ENCODE measurements at regions not wholly inside any gene's neighbourhood (a gene's known extent, or its start where the extent isn't known, plus 50 kb on each side); places are given as distances from the start of the nearest gene placed in this dataset.

- H3K9me3 ChIP-seq (ENCODE audit: control insufficient read depth, low read depth, low read length) = no peaks in the 10 kb centered on the region
- H3K36me3 ChIP-seq (ENCODE audit: control insufficient read depth in 2 of 2, extremely low read depth in 1 of 2, insufficient read depth in 2 of 2, low read length in 2 of 2) = no peaks in the 10 kb centered on the region
- dilution Hi-C loops (cut with MboI; ENCODE audit: extremely low pct_ligation_motif_present, low sequenced_read_pairs) = no loop called here
- H4K20me1 ChIP-seq (ENCODE audit: control insufficient read depth, extremely low read depth, insufficient read depth, low read length) = no peaks in the 10 kb centered on the region
- no peak overlapping the region for H3K4me2 ChIP-seq (ENCODE audit: control insufficient read depth, extremely low read depth, insufficient read depth, low read depth, low read length)
- H3K4me3 ChIP-seq (ENCODE audit: control insufficient read depth in 2 of 3, extremely low read depth in 1 of 3, insufficient read depth in 2 of 3, low read depth in 1 of 3, low read length in 3 of 3) = no peak overlapping the region
- TF ChIP-seq EZH2 (IDR thresholded peaks at IDR 0.05; ENCODE audit: low read length) (no peak), CTCF (optimal IDR thresholded peaks at IDR 0.05 in 1 of 3, IDR thresholded peaks at IDR 0.05 in 1 of 3, conservative IDR thresholded peaks at IDR 0.05 in 1 of 3; ENCODE audit: extremely low read depth in 1 of 3, insufficient read depth in 2 of 3, low read length in 3 of 3) (no peak)
- H3K79me2 ChIP-seq (ENCODE audit: control insufficient read depth, insufficient read depth, low read length) = no peaks in the 10 kb centered on the region
- FAIRE-seq (no peak), DNase-seq (ENCODE audit: low read depth, low spot score) (no peak)
- H3K9me1 ChIP-seq (ENCODE audit: control insufficient read depth, extremely low read depth, insufficient read depth, low read length) = no peaks in the 10 kb centered on the region
- H2AFZ ChIP-seq (ENCODE audit: control insufficient read depth, low read length) = no peak overlapping the region
- no peaks in the 10 kb centered on the region for H3K4me1 ChIP-seq (ENCODE audit: control insufficient read depth, extremely low read depth, insufficient read depth, low read length)
- no peaks in the 10 kb centered on the region for H3K27me3 ChIP-seq (ENCODE audit: control insufficient read depth, extremely low read depth, insufficient read depth, low read length)
- no peak overlapping the region for H3K9ac ChIP-seq (ENCODE audit: control insufficient read depth, extremely low read depth, insufficient read depth, low read length)
- H3K27ac ChIP-seq (ENCODE audit: control insufficient read depth, insufficient read depth, low read length) = no peak overlapping the region
Measured at GRCh38 chr14:49479432-49479831, 106.7 kb downstream of the RPS29 start.

GRCh38 chr14:49478784-49479183, 107.4 kb downstream of the RPS29 start:
- no peaks in the 10 kb centered on the region for H3K36me3 ChIP-seq (ENCODE audit: control insufficient read depth in 2 of 2, extremely low read depth in 1 of 2, insufficient read depth in 2 of 2, low read length in 2 of 2)
- no peak overlapping the region for H3K4me2 ChIP-seq (ENCODE audit: control insufficient read depth, extremely low read depth, insufficient read depth, low read depth, low read length)
- H3K9ac ChIP-seq (ENCODE audit: control insufficient read depth, extremely low read depth, insufficient read depth, low read length) = no peak overlapping the region
- no peaks in the 10 kb centered on the region for H3K4me1 ChIP-seq (ENCODE audit: control insufficient read depth, extremely low read depth, insufficient read depth, low read length)
- no peak for TF ChIP-seq CTCF (optimal IDR thresholded peaks at IDR 0.05 in 1 of 3, IDR thresholded peaks at IDR 0.05 in 1 of 3, conservative IDR thresholded peaks at IDR 0.05 in 1 of 3; ENCODE audit: extremely low read depth in 1 of 3, insufficient read depth in 2 of 3, low read length in 3 of 3)
- no peak for TF ChIP-seq EZH2 (IDR thresholded peaks at IDR 0.05; ENCODE audit: low read length)
- FAIRE-seq = no peak
- DNase-seq (ENCODE audit: low read depth, low spot score) = no peak
- H3K9me1 ChIP-seq (ENCODE audit: control insufficient read depth, extremely low read depth, insufficient read depth, low read length) = no peaks in the 10 kb centered on the region
- H3K79me2 ChIP-seq (ENCODE audit: control insufficient read depth, insufficient read depth, low read length) = no peaks in the 10 kb centered on the region
- dilution Hi-C loops (cut with MboI; ENCODE audit: extremely low pct_ligation_motif_present, low sequenced_read_pairs) = no loop called here
- no peaks in the 10 kb centered on the region for H3K9me3 ChIP-seq (ENCODE audit: control insufficient read depth, low read depth, low read length)
- no peaks in the 10 kb centered on the region for H3K27me3 ChIP-seq (ENCODE audit: control insufficient read depth, extremely low read depth, insufficient read depth, low read length)
- H2AFZ ChIP-seq (ENCODE audit: control insufficient read depth, low read length) = no peak overlapping the region
- H4K20me1 ChIP-seq (ENCODE audit: control insufficient read depth, extremely low read depth, insufficient read depth, low read length) = no peaks in the 10 kb centered on the region
- H3K4me3 ChIP-seq (ENCODE audit: control insufficient read depth in 2 of 3, extremely low read depth in 1 of 3, insufficient read depth in 2 of 3, low read depth in 1 of 3, low read length in 3 of 3) = no peak overlapping the region
- H3K27ac ChIP-seq (ENCODE audit: control insufficient read depth, insufficient read depth, low read length) = no peak overlapping the region
